ENCODE measurements at regions not wholly inside any gene's neighbourhood (a gene's known extent, or its start where the extent isn't known, plus 50 kb on each side); places are given as distances from the start of the nearest gene placed in this dataset.

DNA sequence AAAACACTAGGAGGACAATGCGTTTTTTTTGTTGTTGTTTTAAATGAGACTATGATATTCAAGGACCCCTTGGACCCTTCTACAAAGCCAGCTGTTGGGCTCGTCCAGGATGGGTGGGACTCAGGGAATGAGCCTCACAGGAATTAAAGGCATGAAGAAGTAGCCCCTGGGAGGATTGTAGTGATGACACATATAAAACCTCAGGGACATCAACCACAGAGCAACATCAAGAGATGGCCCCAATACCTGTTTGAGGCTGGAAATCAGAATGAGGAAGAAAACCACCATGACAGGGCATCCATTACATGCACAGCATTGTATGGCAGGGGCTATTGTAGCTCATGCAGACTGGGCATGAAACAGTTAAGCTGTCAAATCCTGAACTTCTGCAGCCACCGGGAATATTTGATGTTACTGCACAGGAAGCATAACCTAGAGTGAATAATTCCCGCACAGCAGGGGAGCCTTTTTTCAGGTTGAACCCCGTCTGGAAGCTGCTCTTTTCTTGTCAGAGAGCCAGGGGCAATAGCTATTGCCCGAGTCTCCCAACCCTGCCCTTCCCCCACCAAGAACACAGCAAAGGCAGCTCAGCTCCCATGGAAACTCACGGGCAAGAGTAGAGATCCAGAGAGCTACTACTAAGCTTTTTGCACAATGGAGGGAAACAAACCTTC is 140.2 kb upstream of the FGGY start:
- peak; percentile 17 for DNase-seq

- no peak for DNase-seq
These were observed 138.6 kb upstream of the FGGY start for GRCh38 chr1:59158321-59158720.

GRCh38 chr1:59159557-59160203 is 137.2 kb upstream of the FGGY start:
- no peak for DNase-seq

DNA sequence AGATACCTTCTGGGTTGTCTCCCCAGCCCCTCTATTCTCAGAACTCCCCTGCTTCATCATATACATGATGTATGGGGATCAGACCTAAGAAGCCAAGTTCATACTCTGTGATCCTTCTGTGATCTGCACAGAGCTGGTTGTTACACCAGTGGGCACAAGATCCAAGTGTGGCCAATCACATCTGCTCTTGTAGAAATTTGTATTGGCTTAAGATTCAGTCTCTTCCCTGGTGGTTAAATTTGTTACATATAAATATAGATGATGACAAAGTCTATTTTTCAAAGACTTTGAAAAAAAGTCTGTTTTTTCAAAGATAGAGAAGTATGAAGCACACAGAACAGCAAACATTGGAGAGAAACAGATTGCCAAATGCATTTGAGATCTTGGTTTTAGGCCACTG is 135.8 kb upstream of the FGGY start:
- DNase-seq = no peak

DNA sequence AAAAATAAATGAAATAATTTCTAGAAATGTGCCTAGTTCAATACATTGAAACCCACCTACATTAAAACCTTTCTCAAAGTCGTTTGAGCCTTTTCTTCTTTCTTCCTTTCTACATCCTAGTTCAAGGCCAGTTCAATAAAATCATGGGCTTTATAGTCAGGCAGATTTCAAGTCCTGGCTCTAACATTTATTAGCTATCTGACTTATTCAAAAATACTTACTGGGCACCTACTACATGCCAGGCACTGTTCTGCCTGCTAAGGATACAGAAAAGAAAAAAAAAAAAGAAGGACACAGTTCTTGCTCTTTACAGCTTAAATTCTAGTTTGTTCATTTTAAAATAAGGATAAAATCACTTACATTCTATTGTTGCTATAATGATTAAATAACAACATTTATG is 134.2 kb upstream of the FGGY start:
- DNase-seq = no peak

DNA sequence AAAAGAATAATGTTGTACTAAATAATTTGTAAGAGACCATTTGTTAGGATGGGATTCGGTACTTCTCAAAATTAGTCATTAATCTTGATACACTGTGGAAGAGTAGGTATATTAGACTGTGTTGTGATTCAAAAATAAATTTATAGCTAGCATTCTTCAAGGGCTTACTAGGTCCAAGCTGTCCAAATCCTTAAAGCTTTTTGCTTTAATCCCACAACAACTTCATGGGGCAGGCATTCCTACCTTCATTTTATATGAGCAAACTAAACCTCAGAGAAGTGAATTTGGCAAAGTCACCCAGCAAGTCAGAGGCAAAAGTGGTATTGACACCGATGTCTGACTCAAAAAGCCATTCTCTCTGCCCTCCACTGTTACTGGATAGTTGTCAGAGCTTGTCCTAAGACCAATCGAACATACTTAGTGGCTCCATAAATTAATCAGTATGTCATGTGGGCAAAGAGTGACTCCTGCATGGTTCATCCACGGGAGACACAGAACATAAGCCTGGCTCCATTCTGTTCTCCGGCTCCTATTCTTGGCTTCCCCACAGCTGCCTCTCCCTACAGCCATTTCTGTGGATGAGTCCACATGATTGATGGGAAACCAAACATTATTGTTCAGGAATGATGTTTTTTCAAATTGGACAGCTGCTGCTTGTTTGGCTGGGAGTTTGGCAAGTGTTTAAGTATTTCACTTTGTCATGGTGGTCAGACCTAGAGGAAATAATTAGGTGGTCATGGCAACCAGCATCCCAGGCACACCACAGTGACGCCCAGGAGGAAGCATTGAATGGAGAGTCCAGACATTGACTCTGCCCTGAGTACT is 133.4 kb upstream of the FGGY start:
- no peak for DNase-seq

DNA sequence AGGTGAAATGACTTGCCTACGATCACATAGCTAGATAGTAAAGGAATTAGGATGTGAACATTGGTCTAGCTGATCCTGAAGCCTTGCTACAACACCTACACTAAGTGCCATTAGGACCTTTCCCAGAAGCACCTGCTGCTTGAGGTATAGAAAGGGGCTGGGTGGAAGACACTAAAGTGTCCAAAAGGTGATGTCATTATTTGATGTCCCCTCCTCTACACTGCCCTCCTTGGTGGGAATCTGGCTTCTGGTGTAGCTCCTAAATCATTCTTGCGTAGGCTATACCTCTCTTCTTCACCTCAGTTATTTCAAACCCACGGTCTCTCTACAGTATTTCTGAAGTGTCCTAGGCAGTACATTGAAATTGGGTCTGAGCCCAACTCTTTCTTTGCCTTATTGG is 132.5 kb upstream of the FGGY start:
- no peak for DNase-seq

DNA sequence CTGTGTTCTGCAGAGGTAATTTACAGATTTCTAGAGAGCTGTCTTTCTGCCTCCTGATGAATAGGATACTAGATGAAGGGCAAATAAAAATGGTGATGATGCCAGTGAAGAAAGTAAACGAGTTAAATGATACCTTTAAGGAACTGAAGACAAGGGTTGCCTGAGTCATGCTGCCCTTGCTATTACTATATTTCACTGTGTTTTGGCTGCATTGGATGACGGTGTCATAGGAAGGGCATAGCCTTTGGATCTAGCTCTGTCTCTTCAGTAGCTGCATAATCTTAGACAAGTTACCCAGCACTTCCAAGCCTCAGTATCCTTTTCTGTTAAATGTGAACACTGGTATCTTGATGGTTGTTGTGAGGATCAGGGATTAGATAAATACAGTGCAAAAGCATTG is 131.5 kb upstream of the FGGY start:
- DNase-seq = no peak

DNA sequence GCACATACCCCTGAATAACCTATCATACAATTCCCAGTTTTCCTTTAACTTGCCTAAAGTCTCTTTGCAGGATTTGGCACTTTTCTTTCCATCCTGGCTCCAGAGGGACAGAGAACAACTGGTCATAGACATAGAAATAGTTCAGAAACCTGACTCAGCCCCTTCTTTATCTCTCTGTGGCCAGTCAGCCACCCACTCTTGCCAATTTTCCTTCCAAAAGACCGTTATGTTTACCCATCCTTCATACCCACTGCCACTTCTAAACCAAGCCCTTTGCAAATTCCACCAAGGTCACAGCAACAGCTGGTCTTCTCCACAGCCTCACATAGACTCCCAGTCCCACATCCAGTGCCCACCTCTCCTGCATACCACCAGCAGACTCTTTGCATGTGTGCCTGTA is 127.2 kb upstream of the FGGY start:
- no peak for DNase-seq

DNA sequence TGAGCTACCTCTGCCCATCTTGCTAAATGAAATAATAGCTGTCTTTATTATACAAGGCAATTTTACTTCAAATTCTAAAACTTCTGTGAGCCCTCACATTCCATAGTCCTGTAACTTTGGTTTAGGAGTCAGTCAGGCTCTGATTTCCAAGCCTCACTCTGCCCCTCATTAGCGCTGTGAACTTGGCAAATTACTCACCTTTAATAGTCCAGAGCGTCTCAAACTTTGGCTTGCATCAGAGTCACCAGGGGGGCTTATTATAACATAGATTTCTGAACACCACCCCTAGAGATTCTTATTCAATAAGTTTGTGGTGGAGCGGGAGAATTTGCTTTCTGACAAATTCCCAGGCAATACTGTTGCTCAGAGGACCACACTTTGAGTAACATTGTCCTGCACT is 126.2 kb upstream of the FGGY start:
- DNase-seq = no peak

GRCh38 chr1:59171788-59172187 is 125.1 kb upstream of the FGGY start:
- no peak for DNase-seq

DNA sequence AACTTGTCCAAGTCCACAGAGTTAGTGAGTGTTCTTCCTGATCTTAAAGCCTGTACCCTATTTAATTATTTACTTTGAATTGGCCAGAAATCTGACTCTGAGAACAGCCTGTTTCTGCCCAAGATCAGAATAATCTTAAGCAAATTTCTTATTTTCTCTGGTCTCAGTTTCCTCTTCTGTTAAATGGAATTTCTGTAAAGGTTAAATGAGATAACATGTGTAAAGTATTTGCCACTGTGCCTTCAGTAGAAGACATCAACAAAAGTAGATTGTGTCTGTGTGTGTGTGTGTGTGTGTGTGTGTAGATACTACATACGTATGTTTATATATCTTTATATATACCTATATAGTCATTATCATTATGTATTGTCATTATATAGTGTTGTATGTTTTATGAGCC is 124.2 kb upstream of the FGGY start:
- no peak for DNase-seq

DNA sequence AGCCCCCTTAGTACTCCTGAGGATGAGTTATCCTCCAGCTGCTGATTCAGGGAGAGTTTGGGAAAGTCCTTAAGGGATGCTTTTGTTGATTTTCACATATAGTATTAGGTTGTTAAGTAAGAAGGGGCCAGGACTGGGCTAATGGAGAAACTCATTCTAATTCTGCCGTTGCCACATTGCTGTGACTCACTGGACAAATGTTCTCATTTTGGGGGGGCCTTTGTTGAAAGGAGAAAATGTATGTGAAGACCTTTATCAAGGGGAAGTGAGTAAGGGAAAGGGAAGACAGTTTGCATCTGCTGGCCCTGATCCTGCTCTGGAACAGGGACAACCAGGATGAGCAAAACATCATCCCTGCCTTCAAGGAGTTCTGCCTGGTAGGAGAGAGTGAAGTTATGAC is 123.2 kb upstream of the FGGY start:
- DNase-seq = no peak

DNA sequence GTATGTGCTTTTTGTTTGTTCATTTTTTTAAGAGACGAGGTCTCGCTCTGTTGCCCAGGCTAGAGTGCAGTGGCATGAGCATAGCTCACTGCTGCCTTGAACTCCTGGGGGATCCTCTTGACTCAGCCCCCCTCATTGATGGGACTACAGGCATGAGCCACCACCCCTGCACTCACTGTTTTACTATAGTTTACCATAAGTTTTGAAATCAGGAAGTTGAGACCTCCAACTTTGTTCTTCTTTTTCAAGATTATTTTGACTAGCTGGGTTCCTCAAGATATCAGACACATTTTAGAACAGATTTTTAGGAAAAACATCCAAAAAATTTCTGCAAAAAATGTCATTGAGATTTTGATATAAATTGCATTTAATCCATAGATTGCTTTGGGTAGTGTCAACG is 120.4 kb upstream of the FGGY start:
- DNase-seq = no peak

- no peak for DNase-seq
These were observed 119.1 kb upstream of the FGGY start for GRCh38 chr1:59177756-59178155.

- no peak for DNase-seq
These were observed 118.3 kb upstream of the FGGY start for GRCh38 chr1:59178339-59179187.

- DNase-seq = no peak
These were observed 117.2 kb upstream of the FGGY start for GRCh38 chr1:59179673-59180072.

DNA sequence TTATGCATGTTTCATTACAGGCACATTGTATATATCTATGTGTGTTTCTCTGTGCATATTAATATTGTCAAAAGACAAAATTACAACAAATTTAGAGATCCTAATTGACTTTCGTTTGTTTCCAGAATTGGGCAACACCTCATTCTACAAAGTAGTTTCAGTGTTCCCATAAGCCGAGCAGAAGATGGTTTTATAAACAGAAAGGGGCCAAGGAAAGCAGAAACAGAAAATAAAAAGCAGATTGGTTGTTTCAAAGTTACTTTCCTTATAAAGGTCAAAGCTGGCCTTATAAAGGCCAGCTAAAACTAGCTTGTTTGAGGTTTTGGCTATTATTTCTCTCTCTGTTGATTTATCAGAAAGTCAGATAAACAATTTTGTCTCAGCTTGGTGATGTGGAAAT is 116.2 kb upstream of the FGGY start:
- no peak for DNase-seq

GRCh38 chr1:59183749-59184317 is 113.1 kb upstream of the FGGY start:
- no peak for DNase-seq

- DNase-seq = no peak
These were observed 112.5 kb upstream of the FGGY start for GRCh38 chr1:59184365-59184905.

DNA sequence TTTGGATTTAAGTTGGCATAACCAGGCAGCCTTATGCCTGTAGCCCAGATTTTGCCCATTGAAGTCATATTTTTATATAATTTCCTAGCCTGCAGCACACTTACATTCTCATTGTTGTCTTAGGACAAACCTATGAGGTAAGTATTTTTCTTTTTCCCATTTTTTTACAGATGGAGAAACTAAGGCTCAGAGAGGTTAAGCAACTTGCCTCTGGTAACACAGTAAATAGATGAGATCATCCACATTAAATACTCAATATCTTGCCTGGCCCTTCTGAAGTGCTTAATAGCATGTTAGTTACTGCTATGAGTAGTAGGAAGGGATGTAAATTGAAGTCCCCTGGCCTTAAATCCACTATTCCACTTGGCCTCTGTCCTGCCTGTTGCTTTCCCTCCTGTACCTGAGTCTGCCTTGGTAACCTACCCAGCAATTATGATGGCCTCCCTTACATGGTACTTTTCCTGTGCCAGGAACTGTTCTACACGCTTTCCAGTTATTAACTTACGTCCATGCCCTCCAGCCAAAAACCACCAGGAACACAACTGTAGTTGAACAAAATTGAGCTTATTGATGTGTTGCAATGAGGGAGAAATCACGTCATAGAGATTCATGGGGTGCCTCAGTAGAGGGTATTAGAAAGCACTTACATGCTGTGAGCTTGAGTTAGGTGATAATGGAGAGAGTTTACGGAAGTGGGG is 111.6 kb upstream of the FGGY start:
- no peak for DNase-seq

- no peak for DNase-seq
These were observed 110.2 kb upstream of the FGGY start for GRCh38 chr1:59186656-59187055.

All from NCI-H510A treated with DMSO at 0.1 percent for 48 hours (cell line).